Panc1 (cell line): ENCODE measurements at regions not wholly inside any gene's neighbourhood (a gene's known extent, or its start where the extent isn't known, plus 50 kb on each side); places are given as distances from the start of the nearest gene placed in this dataset.

Experiments
- ATAC-seq: fragments of 200-7000 bp; cut with Tn5 transposase; 2 replicates; pipeline ENCODE4 v1.9.1; 2020; ENCODE audit warnings: mild to moderate bottlenecking, moderate library complexity
- BruUV-seq: library from RNA; stranded (reverse); fragments of 400-500 nt; replicated peaks from 2 replicates; lab custom pipeline; 2021; lab: Mats Ljungman, UMichigan
- CTCF ChIA-PET: fragments of 300-600 bp; sonication (Branson Sonifier 250); formaldehyde crosslinking; loops from one replicate; lab custom pipeline; 2022; ENCODE audit warnings: antibody characterized with exemption; lab: Charles Lee
- POLR2A ChIA-PET: fragments of 300-600 bp; sonication (Branson Sonifier 250); formaldehyde crosslinking; loops from one replicate; lab custom pipeline; 2022; ENCODE audit warnings: antibody characterized with exemption; lab: Charles Lee
- DNase-seq: peaks from one replicate; pipeline ENCODE4 v3.0.0-alpha.2; 2010; ENCODE audit warnings: low read depth, low spot score
- H3K27ac ChIP-seq: 2 replicates; pipeline ENCODE4 v1.5.1; 2011; ENCODE audit warnings: mild to moderate bottlenecking, low read length, inconsistent platforms
- H3K27me3 ChIP-seq: fragments of 200-500 bp; sonication (Bioruptor generic); 2 replicates; pipeline ENCODE4 v1.6.0; 2014; ENCODE audit warnings: low read length, inconsistent platforms; ENCODE audit not compliant: control insufficient read depth, insufficient read depth
- H3K36me3 ChIP-seq: fragments of 200-500 bp; sonication (Bioruptor generic); 2 replicates; pipeline ENCODE4 v1.5.1; 2014; ENCODE audit warnings: inconsistent platforms, mild to moderate bottlenecking, low read length, moderate library complexity; ENCODE audit not compliant: control insufficient read depth, insufficient read depth
- H3K4me1 ChIP-seq: 2 replicates; pipeline ENCODE4 v1.5.1; 2011; ENCODE audit warnings: inconsistent platforms, mild to moderate bottlenecking, low read length, moderate library complexity; ENCODE audit not compliant: control insufficient read depth, insufficient read depth
- H3K4me3 ChIP-seq, 2 experiments: 2 replicates each; pipeline ENCODE4 v1.5.1; 2011 to 2012; ENCODE audit warnings: low read depth in 2 of 2, low read length in 2 of 2, mild to moderate bottlenecking in 2 of 2, inconsistent platforms in 1 of 2, moderate library complexity in 1 of 2
- H3K9me3 ChIP-seq: fragments of 200-500 bp; sonication (Bioruptor generic); 2 replicates; pipeline ENCODE4 v1.5.1; 2014; ENCODE audit warnings: low read depth, mild to moderate bottlenecking, inconsistent platforms, low read length, moderate library complexity; ENCODE audit not compliant: control insufficient read depth, insufficient read depth
- POLR2AphosphoS5 ChIP-seq: IDR thresholded peaks from 2 replicates; pipeline ENCODE4 v1.6.1; 2012; ENCODE audit warnings: mild to moderate bottlenecking, low read depth, low read length, moderate library complexity
- SIN3A ChIP-seq: IDR thresholded peaks from 2 replicates; pipeline ENCODE4 v1.6.1; 2012; ENCODE audit warnings: low read depth, mild to moderate bottlenecking, low read length, moderate library complexity, borderline replicate concordance; ENCODE audit not compliant: insufficient read depth
- TCF7L2 ChIP-seq: IDR thresholded peaks from 2 replicates; pipeline ENCODE4 v1.6.1; 2011; ENCODE audit warnings: mild to moderate bottlenecking, low read depth, low read length, inconsistent platforms
- in situ Hi-C: cut with HindIII; loops from 2 replicates; pipeline ENCODE4 v1.10.0; 2016; ENCODE audit warnings: low sequenced_read_pairs, low pct_unique_long_range_greater_than_20kb
- intact Hi-C: fragments of 100-400 bp; cut with micrococcal nuclease; formaldehyde crosslinking; loops from one replicate; pipeline ENCODE4 v1.10.0; 2022; ENCODE audit not compliant: unreplicated experiment
- TF ChIP-seq, protein P1 (sequence below), 2 experiments: IDR thresholded peaks; 2 replicates each; pipeline ENCODE4 v1.6.1; 2011 to 2012; ENCODE audit warnings: low read depth in 2 of 2, control low read depth in 1 of 2, low read length in 1 of 2, mild to moderate bottlenecking in 1 of 2, moderate library complexity in 1 of 2; ENCODE audit not compliant: insufficient read depth in 1 of 2
- TF ChIP-seq, protein P2 (sequence below): fragments of 450-650 bp; IDR thresholded peaks from 2 replicates; pipeline ENCODE4 v1.5.1; 2017; ENCODE audit warnings: mild to moderate bottlenecking

DNA sequence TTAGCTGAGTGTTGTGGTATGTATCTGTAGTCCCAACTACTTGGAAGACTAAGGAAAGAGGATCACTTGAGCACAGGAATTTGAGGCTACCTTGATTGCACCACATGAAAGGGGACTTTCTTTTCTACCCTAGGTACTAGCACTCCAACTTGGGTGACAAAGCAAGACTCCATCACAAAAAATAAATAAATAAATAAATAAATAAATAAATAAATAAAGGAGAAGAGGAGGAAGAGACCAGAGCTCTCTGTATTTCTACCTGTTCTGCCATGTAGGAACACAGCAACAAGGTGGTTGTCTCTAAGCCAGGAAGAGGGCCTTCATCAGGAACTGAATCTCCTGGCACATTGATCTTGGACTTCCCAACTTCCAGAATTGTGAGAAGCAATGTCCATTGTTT is 118.6 kb downstream of the HMHB1 start:
- H3K36me3 ChIP-seq: no peaks in the 10 kb centered on the region
- no peak for DNase-seq
- BruUV-seq: no TSS peak
- H3K27ac ChIP-seq: no peak overlapping the region
- no peaks in the 10 kb centered on the region for H3K27me3 ChIP-seq
- CTCF ChIA-PET: no interaction called here
- no peak for ATAC-seq
- H3K9me3 ChIP-seq: no peaks in the 10 kb centered on the region
- intact Hi-C loops (no loop called here), in situ Hi-C loops (no loop called here)
- POLR2A ChIA-PET: no interaction called here
- no peak overlapping the region for H3K4me3 ChIP-seq
- no peaks in the 10 kb centered on the region for H3K4me1 ChIP-seq
- TF ChIP-seq TCF7L2: no peak
- TF ChIP-seq, protein P1, sequence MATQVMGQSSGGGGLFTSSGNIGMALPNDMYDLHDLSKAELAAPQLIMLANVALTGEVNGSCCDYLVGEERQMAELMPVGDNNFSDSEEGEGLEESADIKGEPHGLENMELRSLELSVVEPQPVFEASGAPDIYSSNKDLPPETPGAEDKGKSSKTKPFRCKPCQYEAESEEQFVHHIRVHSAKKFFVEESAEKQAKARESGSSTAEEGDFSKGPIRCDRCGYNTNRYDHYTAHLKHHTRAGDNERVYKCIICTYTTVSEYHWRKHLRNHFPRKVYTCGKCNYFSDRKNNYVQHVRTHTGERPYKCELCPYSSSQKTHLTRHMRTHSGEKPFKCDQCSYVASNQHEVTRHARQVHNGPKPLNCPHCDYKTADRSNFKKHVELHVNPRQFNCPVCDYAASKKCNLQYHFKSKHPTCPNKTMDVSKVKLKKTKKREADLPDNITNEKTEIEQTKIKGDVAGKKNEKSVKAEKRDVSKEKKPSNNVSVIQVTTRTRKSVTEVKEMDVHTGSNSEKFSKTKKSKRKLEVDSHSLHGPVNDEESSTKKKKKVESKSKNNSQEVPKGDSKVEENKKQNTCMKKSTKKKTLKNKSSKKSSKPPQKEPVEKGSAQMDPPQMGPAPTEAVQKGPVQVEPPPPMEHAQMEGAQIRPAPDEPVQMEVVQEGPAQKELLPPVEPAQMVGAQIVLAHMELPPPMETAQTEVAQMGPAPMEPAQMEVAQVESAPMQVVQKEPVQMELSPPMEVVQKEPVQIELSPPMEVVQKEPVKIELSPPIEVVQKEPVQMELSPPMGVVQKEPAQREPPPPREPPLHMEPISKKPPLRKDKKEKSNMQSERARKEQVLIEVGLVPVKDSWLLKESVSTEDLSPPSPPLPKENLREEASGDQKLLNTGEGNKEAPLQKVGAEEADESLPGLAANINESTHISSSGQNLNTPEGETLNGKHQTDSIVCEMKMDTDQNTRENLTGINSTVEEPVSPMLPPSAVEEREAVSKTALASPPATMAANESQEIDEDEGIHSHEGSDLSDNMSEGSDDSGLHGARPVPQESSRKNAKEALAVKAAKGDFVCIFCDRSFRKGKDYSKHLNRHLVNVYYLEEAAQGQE (IDR thresholded peaks at IDR 0.05; ENCODE audit: insufficient read depth in 1 of 2, low read depth in 2 of 2, low read length in 1 of 2): no peak
- TF ChIP-seq, protein P2, sequence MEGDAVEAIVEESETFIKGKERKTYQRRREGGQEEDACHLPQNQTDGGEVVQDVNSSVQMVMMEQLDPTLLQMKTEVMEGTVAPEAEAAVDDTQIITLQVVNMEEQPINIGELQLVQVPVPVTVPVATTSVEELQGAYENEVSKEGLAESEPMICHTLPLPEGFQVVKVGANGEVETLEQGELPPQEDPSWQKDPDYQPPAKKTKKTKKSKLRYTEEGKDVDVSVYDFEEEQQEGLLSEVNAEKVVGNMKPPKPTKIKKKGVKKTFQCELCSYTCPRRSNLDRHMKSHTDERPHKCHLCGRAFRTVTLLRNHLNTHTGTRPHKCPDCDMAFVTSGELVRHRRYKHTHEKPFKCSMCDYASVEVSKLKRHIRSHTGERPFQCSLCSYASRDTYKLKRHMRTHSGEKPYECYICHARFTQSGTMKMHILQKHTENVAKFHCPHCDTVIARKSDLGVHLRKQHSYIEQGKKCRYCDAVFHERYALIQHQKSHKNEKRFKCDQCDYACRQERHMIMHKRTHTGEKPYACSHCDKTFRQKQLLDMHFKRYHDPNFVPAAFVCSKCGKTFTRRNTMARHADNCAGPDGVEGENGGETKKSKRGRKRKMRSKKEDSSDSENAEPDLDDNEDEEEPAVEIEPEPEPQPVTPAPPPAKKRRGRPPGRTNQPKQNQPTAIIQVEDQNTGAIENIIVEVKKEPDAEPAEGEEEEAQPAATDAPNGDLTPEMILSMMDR: no peak
- TF ChIP-seq POLR2AphosphoS5: no peak
- TF ChIP-seq SIN3A: no peak

DNA sequence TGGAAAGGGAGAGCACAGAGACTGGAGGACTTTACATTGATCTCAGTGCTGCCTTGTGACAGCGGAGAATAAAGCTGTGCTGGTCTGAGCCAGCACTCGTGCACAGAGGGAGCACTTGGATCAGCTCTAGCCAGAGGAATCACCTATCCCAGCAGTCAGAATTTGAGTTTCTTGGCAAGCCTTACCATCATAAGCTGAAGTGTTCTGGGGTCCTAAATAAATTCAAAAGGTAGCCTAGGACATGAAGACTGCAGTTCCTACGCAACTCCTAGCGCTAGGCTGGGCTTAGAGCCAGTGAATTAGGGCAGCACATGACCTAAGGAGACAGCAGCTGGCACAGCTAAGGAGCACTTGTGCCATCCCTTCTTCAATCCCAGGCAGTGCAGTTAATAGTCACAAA is 119.5 kb downstream of the HMHB1 start:
- DNase-seq (no peak), ATAC-seq (no peak)

More for the DNA sequence above, 119.5 kb downstream of the HMHB1 start:
- intact Hi-C loops (no loop called here), in situ Hi-C loops (no loop called here)
- no peaks in the 10 kb centered on the region for H3K9me3 ChIP-seq
- no peaks in the 10 kb centered on the region for H3K36me3 ChIP-seq
- no peaks in the 10 kb centered on the region for H3K4me1 ChIP-seq
- POLR2A ChIA-PET: no interaction called here
- H3K4me3 ChIP-seq: no peak overlapping the region
- TF ChIP-seq, protein P1 (IDR thresholded peaks at IDR 0.05; ENCODE audit: insufficient read depth in 1 of 2, low read depth in 2 of 2, low read length in 1 of 2): no peak
- TF ChIP-seq POLR2AphosphoS5 (no peak), SIN3A (no peak), TCF7L2 (no peak)
- TF ChIP-seq, protein P2: no peak
- BruUV-seq: no TSS peak
- no peaks in the 10 kb centered on the region for H3K27me3 ChIP-seq
- CTCF ChIA-PET: no interaction called here
- H3K27ac ChIP-seq: no peak overlapping the region
